ENCODE measurements at regions not wholly inside any gene's neighbourhood (a gene's known extent, or its start where the extent isn't known, plus 50 kb on each side); places are given as distances from the start of the nearest gene placed in this dataset.

GRCh38 chr10:130761788-130762301, 549.7 kb downstream of the TCERG1L start:
- intact Hi-C loops (cut with micrococcal nuclease): no loop called here
- H3K4me1 ChIP-seq (ENCODE audit: insufficient read depth, low read length): no peaks in the 10 kb centered on the region
- no TSS peak for BruUV-seq (replicated peaks)
- no peaks in the 10 kb centered on the region for H3F3A ChIP-seq (ENCODE audit: low read length, unreplicated experiment)
- ChIA-PET POLR2A (ENCODE audit: unreplicated experiment) (no interaction called here), CTCF (no interaction called here)
- H3K9me2 ChIP-seq (replicated peaks; ENCODE audit: low read length): no peaks in the 10 kb centered on the region
- TF ChIP-seq EZH2 (IDR thresholded peaks at IDR 0.05; ENCODE audit: low read length, unreplicated experiment) (no peak), CTCF (conservative IDR thresholded peaks at IDR 0.05; ENCODE audit: low read depth, low read length) (no peak), EZH2phosphoT487 (IDR thresholded peaks at IDR 0.05; ENCODE audit: borderline replicate concordance, low read length) (no peak)
- H2AFZ ChIP-seq (ENCODE audit: low read length): no peak overlapping the region
- no peak overlapping the region for H3K27ac ChIP-seq (ENCODE audit: low read length)
- H3K36me3 ChIP-seq (ENCODE audit: low read depth, low read length): no peaks in the 10 kb centered on the region
- no peaks in the 10 kb centered on the region for H3K79me2 ChIP-seq (ENCODE audit: low read length)
- no peaks in the 10 kb centered on the region for H3K9me3 ChIP-seq (ENCODE audit: low read length)
- DNase-seq (no peak), ATAC-seq (no peak)
- H3K4me2 ChIP-seq (ENCODE audit: low read length): no peak overlapping the region
- H4K20me1 ChIP-seq (ENCODE audit: low read length): no peaks in the 10 kb centered on the region
- H3K27me3 ChIP-seq (ENCODE audit: low read length): no peaks in the 10 kb centered on the region
- H3K9ac ChIP-seq (ENCODE audit: low read length): no peak overlapping the region
- H3K4me3 ChIP-seq (ENCODE audit: low read length): no peak overlapping the region

- CTCF ChIA-PET: no interaction called here
- ATAC-seq (no peak), DNase-seq (no peak)
- Histone ChIP-seq H3K4me1 (ENCODE audit: insufficient read depth, low read length) (no peaks in the 10 kb centered on the region), H2AFZ (ENCODE audit: low read length) (no peak overlapping the region), H3K36me3 (ENCODE audit: low read depth, low read length) (no peaks in the 10 kb centered on the region), H3K27me3 (ENCODE audit: low read length) (no peaks in the 10 kb centered on the region), H3K9ac (ENCODE audit: low read length) (no peak overlapping the region), H3F3A (ENCODE audit: low read length, unreplicated experiment) (no peaks in the 10 kb centered on the region), H3K4me2 (ENCODE audit: low read length) (no peak overlapping the region), H3K79me2 (ENCODE audit: low read length) (no peaks in the 10 kb centered on the region), H3K4me3 (ENCODE audit: low read length) (no peak overlapping the region), H3K27ac (ENCODE audit: low read length) (no peak overlapping the region), H3K9me3 (ENCODE audit: low read length) (no peaks in the 10 kb centered on the region), H3K9me2 (replicated peaks; ENCODE audit: low read length) (no peaks in the 10 kb centered on the region), H4K20me1 (ENCODE audit: low read length) (no peaks in the 10 kb centered on the region)
- intact Hi-C loops (cut with micrococcal nuclease): no loop called here
- no TSS peak for BruUV-seq (replicated peaks)
- TF ChIP-seq EZH2 (IDR thresholded peaks at IDR 0.05; ENCODE audit: low read length, unreplicated experiment) (no peak), EZH2phosphoT487 (IDR thresholded peaks at IDR 0.05; ENCODE audit: borderline replicate concordance, low read length) (no peak), CTCF (conservative IDR thresholded peaks at IDR 0.05; ENCODE audit: low read depth, low read length) (no peak)
- POLR2A ChIA-PET (ENCODE audit: unreplicated experiment): no interaction called here
These were observed 549.0 kb downstream of the TCERG1L start for GRCh38 chr10:130762491-130762890.

- no peak overlapping the region for H3K4me3 ChIP-seq (ENCODE audit: low read length)
- H3K27ac ChIP-seq (ENCODE audit: low read length): no peak overlapping the region
- ATAC-seq (no peak), DNase-seq (no peak)
- H2AFZ ChIP-seq (ENCODE audit: low read length): no peak overlapping the region
- POLR2A ChIA-PET (ENCODE audit: unreplicated experiment): no interaction called here
- H3K36me3 ChIP-seq (ENCODE audit: low read depth, low read length): no peaks in the 10 kb centered on the region
- no peaks in the 10 kb centered on the region for H3K27me3 ChIP-seq (ENCODE audit: low read length)
- H3K9me3 ChIP-seq (ENCODE audit: low read length): no peaks in the 10 kb centered on the region
- no TSS peak for BruUV-seq (replicated peaks)
- H3K4me1 ChIP-seq (ENCODE audit: insufficient read depth, low read length): no peaks in the 10 kb centered on the region
- TF ChIP-seq EZH2 (IDR thresholded peaks at IDR 0.05; ENCODE audit: low read length, unreplicated experiment) (no peak), EZH2phosphoT487 (IDR thresholded peaks at IDR 0.05; ENCODE audit: borderline replicate concordance, low read length) (no peak), CTCF (conservative IDR thresholded peaks at IDR 0.05; ENCODE audit: low read depth, low read length) (no peak)
- no peak overlapping the region for H3K4me2 ChIP-seq (ENCODE audit: low read length)
- no peaks in the 10 kb centered on the region for H3K9me2 ChIP-seq (replicated peaks; ENCODE audit: low read length)
- H3K79me2 ChIP-seq (ENCODE audit: low read length): no peaks in the 10 kb centered on the region
- CTCF ChIA-PET: no interaction called here
- H3K9ac ChIP-seq (ENCODE audit: low read length): no peak overlapping the region
- intact Hi-C loops (cut with micrococcal nuclease): no loop called here
- no peaks in the 10 kb centered on the region for H3F3A ChIP-seq (ENCODE audit: low read length, unreplicated experiment)
- no peaks in the 10 kb centered on the region for H4K20me1 ChIP-seq (ENCODE audit: low read length)
These were observed 548.5 kb downstream of the TCERG1L start for GRCh38 chr10:130763071-130763470.
